SK-N-DZ (cell line): ENCODE measurements at regions not wholly inside any gene's neighbourhood (a gene's known extent, or its start where the extent isn't known, plus 50 kb on each side); places are given as distances from the start of the nearest gene placed in this dataset.
"Not testable (repeated sequence)": the region's sequence is repeated elsewhere in the genome, so short reads cannot be mapped to it uniquely, and the experiment has no call there.

Source experiments
- DNase-seq: peaks from one replicate; pipeline ENCODE4 v3.0.0-alpha.2; 2015; ENCODE audit warnings: low spot score

- no peak for DNase-seq
Observed at GRCh38 chr2:239866350-239866749, 158.8 kb downstream of the NDUFA10 start.

- DNase-seq, result not testable (repeated sequence)
Observed at GRCh38 chr2:239865856-239866255, 159.3 kb downstream of the NDUFA10 start.

- DNase-seq, result no peak
Observed at GRCh38 chr2:239865059-239865639, 160.0 kb downstream of the NDUFA10 start.

GRCh38 chr2:239864247-239865058 lies 160.7 kb downstream of the NDUFA10 start:
- DNase-seq, result no peak

- DNase-seq, result no peak
Observed at GRCh38 chr2:239862613-239863012, 162.5 kb downstream of the NDUFA10 start.

GRCh38 chr2:239858179-239858578 lies 167.0 kb downstream of the NDUFA10 start:
- DNase-seq, result no peak

GRCh38 chr2:239857591-239857990 lies 167.6 kb downstream of the NDUFA10 start:
- DNase-seq, result no peak

GRCh38 chr2:239856620-239857285 lies 168.4 kb downstream of the NDUFA10 start:
- no peak for DNase-seq

- DNase-seq, result no peak
Observed at GRCh38 chr2:239855863-239856587, 169.1 kb downstream of the NDUFA10 start.

- DNase-seq, result no peak
Observed at GRCh38 chr2:239854596-239854995, 170.5 kb downstream of the NDUFA10 start.

- no peak for DNase-seq
Observed at GRCh38 chr2:239853706-239854327, 171.3 kb downstream of the NDUFA10 start.

- no peak for DNase-seq
Observed at GRCh38 chr2:239853121-239853520, 172.0 kb downstream of the NDUFA10 start.

GRCh38 chr2:239852272-239852671 lies 172.9 kb downstream of the NDUFA10 start:
- DNase-seq, result no peak

GRCh38 chr2:239846789-239847676 lies 178.1 kb downstream of the NDUFA10 start:
- no peak for DNase-seq

GRCh38 chr2:239845968-239846367 lies 179.2 kb downstream of the NDUFA10 start:
- no peak for DNase-seq

- no peak for DNase-seq
Observed at GRCh38 chr2:239839306-239839705, 185.8 kb downstream of the NDUFA10 start.

GRCh38 chr2:239836021-239836765 lies 188.9 kb downstream of the NDUFA10 start:
- no peak for DNase-seq

GRCh38 chr2:239835056-239835455 lies 190.1 kb downstream of the NDUFA10 start:
- DNase-seq, result no peak

GRCh38 chr2:239834143-239834542 lies 191.0 kb downstream of the NDUFA10 start:
- DNase-seq, result no peak
